ENCODE measurements at regions not wholly inside any gene's neighbourhood (a gene's known extent, or its start where the extent isn't known, plus 50 kb on each side); places are given as distances from the start of the nearest gene placed in this dataset.

GRCh38 chr16:87194172-87194571, 123.0 kb downstream of the C16orf95 start:
- no peak for TF ChIP-seq POLR2A (IDR thresholded peaks at IDR 0.05; ENCODE audit: low read length)
- no peak for TF ChIP-seq GATA1 (IDR thresholded peaks at IDR 0.05; ENCODE audit: low read depth, low read length)

Data from erythroblast (primary cell).